NCI-H82 treated with DMSO at 0.1 percent for 48 hours (cell line): ENCODE measurements at regions not wholly inside any gene's neighbourhood (a gene's known extent, or its start where the extent isn't known, plus 50 kb on each side); places are given as distances from the start of the nearest gene placed in this dataset.
A peak's percentile ranks its signal among the peaks of the same experiment; 100 is the strongest.
"Not testable (repeated sequence)": the region's sequence is repeated elsewhere in the genome, so short reads cannot be mapped to it uniquely, and the experiment has no call there.

Experiments
- DNase-seq: peaks from one replicate; lab custom pipeline; 2025; ENCODE audit not compliant: unreplicated experiment; lab: John Stamatoyannopoulos, UW

GRCh38 chr3:187481426-187481825 lies 113.2 kb downstream of the RTP4 start:
- DNase-seq: no peak

DNA sequence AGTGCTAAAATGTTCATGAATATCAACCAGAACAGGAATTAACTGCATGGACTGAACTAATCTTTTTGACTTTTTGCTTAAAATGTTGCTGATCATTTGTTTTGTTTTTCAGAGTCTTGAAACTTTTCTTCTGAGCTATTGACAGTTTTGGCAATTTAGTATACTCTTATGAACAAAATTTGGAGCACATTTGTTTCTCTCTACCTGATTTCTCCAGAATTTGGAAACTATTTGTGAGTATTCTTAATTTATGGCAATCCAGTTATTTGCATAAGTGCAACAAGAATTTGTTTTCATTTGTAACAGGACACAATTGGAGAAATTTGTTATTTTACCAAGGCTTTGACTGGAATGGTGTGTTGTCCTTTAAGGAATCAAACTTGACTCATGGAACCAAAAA lies 107.4 kb downstream of the RTP4 start:
- not testable (repeated sequence) for DNase-seq

GRCh38 chr3:187473778-187474406 lies 105.7 kb downstream of the RTP4 start:
- DNase-seq: no peak

DNA sequence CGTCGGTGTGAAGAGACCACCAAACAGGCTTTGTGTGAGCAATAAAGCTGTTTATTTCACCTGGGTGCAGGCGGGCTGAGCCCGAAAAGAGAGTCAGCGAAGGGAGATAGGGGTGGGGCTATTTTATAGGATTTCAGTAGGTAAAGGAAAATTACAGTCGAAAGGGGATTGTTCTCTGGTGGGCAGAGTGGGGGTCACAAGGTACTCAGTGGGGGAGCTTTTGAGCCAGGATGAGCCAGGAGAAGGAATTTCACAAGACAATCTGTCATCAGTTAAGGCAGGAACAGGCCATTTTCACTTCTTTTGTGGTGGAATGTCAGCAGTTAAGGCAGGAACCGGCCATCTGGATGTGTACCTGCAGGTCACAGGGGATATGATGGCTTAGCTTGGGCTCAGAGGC lies 98.1 kb downstream of the RTP4 start:
- not testable (repeated sequence) for DNase-seq

DNA sequence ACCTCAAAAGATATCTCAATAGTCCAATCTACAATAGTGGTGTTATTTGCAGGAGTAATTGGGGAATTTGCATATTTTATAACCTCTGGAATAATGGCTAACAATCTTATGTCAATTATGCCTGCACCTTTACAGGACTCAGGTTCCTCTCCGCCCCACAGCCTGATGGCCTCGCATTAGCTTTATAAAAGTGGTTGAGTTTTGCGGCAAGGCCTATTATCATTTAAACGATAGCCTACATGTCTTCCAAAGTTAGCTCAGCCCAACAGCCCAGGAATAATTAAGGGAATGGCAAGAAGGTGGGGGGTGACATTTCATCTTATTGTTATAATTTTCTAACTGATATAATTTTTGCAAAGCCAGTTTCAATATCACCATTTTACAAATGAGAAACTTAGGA lies 97.3 kb downstream of the RTP4 start:
- no peak for DNase-seq

GRCh38 chr3:187464682-187465081 lies 96.5 kb downstream of the RTP4 start:
- no peak for DNase-seq

DNA sequence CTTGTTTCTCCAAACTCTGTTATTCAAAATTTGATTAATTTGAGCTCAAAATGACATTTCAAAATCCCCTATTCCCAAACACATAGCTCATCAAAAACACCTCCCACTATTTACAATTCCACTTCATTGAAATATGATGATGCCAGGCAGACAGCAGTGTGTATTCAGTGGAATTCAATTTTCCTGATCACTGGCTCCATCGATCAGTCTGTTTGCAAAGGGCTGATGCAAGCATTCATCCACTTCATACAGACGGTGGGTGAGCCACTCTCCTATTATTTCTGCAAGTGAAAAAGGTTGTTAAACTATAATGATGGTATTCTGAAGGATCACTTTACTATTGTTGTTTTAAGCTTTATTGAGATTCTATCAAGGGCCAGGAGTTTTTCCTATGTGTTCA lies 90.7 kb downstream of the RTP4 start:
- no peak for DNase-seq

- DNase-seq: no peak
Measured at GRCh38 chr3:187458383-187458782, 90.2 kb downstream of the RTP4 start.

DNA sequence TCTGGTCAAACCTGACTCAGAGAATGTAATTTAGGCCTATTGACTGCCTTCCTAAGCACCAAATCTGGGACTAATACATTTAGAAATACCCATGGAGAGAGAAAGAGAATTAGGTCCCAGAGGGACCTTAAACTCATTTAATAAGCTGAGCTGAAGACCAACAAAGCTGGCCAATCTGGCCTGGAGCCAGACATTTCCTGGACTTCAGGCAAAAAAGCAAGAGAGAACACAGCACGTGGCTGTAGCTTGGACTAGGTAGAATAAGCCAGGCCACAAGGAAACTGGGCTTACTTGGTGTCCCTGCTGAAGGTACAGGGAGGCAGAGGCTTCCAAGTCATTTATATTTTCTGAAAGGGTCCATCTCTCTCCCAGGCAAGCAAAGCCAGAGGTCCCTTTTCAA lies 88.1 kb downstream of the RTP4 start:
- peak; percentile 60 for DNase-seq

- DNase-seq: no peak
Measured at GRCh38 chr3:187454085-187454815, 86.1 kb downstream of the RTP4 start.

DNA sequence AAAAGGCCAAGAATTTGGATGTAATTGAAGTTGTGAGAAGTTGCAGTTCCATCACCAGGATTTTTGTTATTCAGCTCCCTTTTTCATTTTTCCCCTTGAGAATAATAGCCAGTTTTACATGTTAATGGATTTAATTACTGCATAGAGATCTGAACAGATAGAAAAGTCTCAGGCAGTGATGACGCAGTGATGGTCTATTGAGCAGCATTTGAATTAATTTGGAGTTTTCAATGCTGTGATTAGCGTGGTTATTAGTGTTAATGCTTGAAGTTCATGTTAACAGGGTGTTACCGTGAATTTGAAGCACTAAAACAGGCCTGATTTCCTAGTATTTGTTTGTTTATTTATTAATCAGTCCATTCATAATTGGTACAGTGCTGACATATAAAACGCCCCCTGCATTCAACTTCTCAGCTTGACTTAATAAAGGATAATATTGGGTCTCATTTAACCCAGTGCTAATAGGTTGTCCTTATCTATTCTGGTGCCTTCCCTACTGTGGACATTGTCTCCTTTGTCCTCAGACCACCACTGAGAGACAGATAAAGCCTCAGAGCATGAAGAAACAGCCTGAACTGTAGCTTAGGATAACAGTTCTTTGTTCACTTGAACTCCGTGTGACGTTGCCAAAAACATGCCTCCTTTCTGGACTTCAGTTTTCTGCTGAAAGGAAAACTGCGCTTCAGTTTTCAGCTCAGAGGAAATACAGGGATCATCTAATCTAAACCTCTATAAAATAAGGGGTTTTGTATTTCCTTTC lies 82.4 kb downstream of the RTP4 start:
- DNase-seq: no peak

DNA sequence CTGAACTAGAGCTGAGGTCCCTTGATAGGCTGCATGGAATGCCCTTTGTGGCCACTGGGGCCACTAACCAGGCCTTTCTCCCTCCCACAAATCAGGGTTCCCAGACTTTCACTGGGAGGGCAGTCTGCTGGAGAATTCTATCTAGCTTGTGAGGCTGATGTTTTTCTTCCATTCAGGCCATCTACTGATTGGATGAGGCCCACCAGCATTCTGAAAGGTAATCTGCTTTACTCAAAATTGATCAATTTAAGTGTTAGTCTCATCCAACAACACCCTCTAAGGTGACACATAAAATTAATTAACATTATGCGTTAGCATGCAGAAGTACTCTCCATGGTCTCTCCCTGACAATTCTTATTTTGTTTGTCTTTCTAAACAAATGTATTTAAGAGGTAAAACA lies 80.5 kb downstream of the RTP4 start:
- DNase-seq: no peak

GRCh38 chr3:187447737-187448136 lies 79.6 kb downstream of the RTP4 start:
- DNase-seq: no peak

DNA sequence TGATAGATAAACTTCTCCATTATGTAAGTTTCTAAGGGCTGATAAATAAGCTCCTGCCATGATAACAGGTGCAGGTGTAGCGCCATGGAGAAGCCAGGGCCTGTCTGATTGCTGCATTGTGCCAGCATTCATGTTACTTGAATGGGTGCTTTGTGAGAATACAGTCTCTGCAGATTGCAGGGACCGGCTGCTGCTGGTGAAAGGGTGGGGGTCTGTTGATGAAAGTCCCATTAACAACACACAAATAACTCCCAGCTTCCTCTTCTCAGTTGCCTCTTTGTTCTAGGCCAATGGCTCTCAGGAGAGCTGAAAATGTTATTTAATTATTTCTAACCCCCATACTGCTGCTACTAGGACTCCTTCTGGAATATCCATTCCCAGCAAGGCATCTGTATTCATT lies 77.2 kb downstream of the RTP4 start:
- no peak for DNase-seq

GRCh38 chr3:187434524-187434923 lies 66.3 kb downstream of the RTP4 start:
- DNase-seq: no peak

DNA sequence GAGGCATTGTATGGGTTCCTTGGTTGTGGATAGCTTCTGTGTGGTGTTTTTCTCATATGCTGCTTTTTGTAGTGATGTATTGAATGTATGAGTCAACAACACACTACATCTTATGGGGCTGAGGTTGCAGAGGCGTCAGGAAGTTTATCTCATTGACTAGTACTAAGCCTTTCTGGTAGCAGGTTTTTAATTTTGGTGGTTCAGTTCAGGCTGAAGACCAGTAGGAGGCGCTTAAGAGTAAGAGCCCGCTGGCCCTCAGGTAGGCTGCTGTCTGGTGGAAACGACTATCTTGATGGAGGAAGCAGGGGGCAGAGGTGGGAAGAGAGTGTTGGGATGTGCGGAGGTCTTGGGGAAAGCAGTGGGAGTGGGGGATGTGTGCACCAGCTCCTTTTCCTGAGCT lies 62.4 kb downstream of the RTP4 start:
- DNase-seq: no peak
